Peyer's patch (tissue), 4 donors: ENCODE measurements at regions not wholly inside any gene's neighbourhood (a gene's known extent, or its start where the extent isn't known, plus 50 kb on each side); places are given as distances from the start of the nearest gene placed in this dataset.

Source experiments
- POLR2A ChIP-seq, 2 donors: fragments of 450-650 bp; IDR thresholded peaks; one replicate each; pipeline ENCODE4 v1.5.1; 2017; ENCODE audit warnings: antibody characterized with exemption in 2 of 2, mild to moderate bottlenecking in 2 of 2, moderate library complexity in 2 of 2
- TF ChIP-seq, protein P1 (sequence below), 6 experiments: fragments of 450-650 bp in 4 of 6; fragments of 200-600 bp in 2 of 6; sonication (generic) in 1 of 6; IDR thresholded peaks; one replicate each; pipeline ENCODE4 v1.5.1; 2017 to 2019; ENCODE audit warnings: antibody characterized with exemption in 6 of 6, mild to moderate bottlenecking in 3 of 6, moderate library complexity in 1 of 6

DNA sequence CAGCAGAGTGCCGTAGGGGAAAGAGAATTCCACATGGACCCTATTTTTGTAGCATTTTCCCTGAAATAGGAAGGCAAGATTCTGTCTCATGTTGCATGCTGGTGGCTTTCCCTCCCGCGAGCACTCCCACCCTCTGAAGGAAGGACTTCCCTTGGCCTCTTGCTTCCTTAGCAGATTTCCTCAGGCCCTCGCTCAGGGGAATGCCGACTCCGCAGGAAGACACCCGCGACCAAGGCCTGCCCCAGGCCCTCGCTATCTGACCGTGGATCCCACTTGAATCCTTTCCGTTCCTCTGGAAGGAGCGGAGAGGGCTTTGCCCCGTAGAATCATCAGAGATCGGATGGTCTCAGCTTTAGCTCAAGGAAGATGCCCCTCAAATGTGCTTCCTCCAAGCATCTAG lies 179.4 kb upstream of the FOXF1 start:
- TF ChIP-seq POLR2A (IDR thresholded peaks at IDR 0.05): no peak
- TF ChIP-seq, protein P1, sequence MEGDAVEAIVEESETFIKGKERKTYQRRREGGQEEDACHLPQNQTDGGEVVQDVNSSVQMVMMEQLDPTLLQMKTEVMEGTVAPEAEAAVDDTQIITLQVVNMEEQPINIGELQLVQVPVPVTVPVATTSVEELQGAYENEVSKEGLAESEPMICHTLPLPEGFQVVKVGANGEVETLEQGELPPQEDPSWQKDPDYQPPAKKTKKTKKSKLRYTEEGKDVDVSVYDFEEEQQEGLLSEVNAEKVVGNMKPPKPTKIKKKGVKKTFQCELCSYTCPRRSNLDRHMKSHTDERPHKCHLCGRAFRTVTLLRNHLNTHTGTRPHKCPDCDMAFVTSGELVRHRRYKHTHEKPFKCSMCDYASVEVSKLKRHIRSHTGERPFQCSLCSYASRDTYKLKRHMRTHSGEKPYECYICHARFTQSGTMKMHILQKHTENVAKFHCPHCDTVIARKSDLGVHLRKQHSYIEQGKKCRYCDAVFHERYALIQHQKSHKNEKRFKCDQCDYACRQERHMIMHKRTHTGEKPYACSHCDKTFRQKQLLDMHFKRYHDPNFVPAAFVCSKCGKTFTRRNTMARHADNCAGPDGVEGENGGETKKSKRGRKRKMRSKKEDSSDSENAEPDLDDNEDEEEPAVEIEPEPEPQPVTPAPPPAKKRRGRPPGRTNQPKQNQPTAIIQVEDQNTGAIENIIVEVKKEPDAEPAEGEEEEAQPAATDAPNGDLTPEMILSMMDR (IDR thresholded peaks at IDR 0.05): no peak
